ENCODE measurements at regions not wholly inside any gene's neighbourhood (a gene's known extent, or its start where the extent isn't known, plus 50 kb on each side); places are given as distances from the start of the nearest gene placed in this dataset.

DNA sequence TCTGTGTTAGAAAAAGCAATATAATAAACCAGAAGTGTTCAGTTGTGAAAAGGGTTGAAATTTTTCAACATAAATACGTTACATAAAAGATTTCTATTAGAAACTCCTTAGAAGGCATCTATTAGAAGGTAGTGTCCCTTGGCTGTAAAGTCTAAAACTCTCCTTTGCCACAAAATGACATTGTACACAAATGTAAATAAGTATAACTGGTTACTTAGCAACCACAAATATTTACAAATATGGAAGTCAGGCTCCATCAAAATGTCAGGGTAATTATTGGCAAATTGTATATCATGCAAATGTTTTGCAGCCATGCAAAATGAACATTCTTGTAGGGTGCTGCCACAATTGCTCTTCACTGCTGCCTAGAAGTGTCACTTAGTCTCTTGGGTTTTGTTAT, 419.1 kb upstream of the CDIN1 start:
- TF ChIP-seq EZH2 (IDR thresholded peaks at IDR 0.05; ENCODE audit: borderline replicate concordance, insufficient read depth, low read length, poor library complexity, severe bottlenecking), result no peak
- TF ChIP-seq, protein P1, sequence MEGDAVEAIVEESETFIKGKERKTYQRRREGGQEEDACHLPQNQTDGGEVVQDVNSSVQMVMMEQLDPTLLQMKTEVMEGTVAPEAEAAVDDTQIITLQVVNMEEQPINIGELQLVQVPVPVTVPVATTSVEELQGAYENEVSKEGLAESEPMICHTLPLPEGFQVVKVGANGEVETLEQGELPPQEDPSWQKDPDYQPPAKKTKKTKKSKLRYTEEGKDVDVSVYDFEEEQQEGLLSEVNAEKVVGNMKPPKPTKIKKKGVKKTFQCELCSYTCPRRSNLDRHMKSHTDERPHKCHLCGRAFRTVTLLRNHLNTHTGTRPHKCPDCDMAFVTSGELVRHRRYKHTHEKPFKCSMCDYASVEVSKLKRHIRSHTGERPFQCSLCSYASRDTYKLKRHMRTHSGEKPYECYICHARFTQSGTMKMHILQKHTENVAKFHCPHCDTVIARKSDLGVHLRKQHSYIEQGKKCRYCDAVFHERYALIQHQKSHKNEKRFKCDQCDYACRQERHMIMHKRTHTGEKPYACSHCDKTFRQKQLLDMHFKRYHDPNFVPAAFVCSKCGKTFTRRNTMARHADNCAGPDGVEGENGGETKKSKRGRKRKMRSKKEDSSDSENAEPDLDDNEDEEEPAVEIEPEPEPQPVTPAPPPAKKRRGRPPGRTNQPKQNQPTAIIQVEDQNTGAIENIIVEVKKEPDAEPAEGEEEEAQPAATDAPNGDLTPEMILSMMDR (IDR thresholded peaks at IDR 0.05; ENCODE audit: poor library complexity, severe bottlenecking), result no peak
- TF ChIP-seq POLR2AphosphoS5 (IDR thresholded peaks at IDR 0.05), result no peak
- no peak for TF ChIP-seq RAD21 (conservative IDR thresholded peaks at IDR 0.05)
- no peak for TF ChIP-seq TAF1 (IDR thresholded peaks at IDR 0.05; ENCODE audit: low read depth)

Data from neural cell (in vitro differentiated cells).